ENCODE measurements at regions not wholly inside any gene's neighbourhood (a gene's known extent, or its start where the extent isn't known, plus 50 kb on each side); places are given as distances from the start of the nearest gene placed in this dataset.
A peak's percentile ranks its signal among the peaks of the same experiment; 100 is the strongest.
"Not testable (repeated sequence)": the region's sequence is repeated elsewhere in the genome, so short reads cannot be mapped to it uniquely, and the experiment has no call there.

DNA sequence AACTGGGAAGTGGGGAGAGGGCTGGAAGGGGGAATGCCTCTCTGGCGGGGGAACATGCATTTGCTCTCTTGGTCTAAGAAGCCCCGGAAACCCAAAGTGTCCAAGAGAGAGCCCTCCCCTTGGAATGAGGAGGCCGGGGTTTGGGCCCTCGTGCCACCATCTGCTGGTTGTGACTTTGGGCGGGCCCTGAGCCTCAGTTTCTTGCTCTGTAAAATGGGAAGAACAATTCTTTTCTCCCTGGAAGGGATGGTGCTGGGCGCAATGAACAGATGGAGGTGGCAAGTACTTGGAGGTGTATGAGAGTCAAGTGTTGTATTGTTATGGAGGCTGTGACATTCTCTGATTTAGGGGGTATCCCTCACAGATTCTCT lies 69.9 kb upstream of the TARDBP start:
- DNase-seq, result no peak

- DNase-seq, result no peak
Observed at GRCh38 chr1:10943041-10943440, 69.4 kb upstream of the TARDBP start.

- DNase-seq, result peak; percentile 21
Observed at GRCh38 chr1:10943991-10944730, 68.3 kb upstream of the TARDBP start.

- no peak for DNase-seq
Observed at GRCh38 chr1:10945991-10946509, 66.4 kb upstream of the TARDBP start.

GRCh38 chr1:10947181-10947580 lies 65.3 kb upstream of the TARDBP start:
- DNase-seq, result no peak

- DNase-seq, result no peak
Observed at GRCh38 chr1:10947691-10948462, 64.6 kb upstream of the TARDBP start.

DNA sequence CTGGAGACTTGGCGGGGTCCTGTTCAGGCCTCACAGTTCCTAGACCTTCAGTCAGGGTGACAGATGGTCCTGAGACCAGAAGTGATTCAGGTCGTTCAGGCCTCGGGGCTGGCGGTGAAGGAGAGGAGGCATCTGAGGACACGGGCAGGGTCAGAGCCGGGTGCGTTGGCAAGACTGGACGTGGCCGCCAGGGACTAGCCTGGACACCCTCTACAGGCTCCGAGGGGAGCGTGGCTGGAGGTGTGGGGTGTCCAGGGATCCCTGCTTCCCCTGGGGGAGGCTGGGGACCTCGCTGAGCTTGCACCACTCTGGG lies 64.0 kb upstream of the TARDBP start:
- DNase-seq, result no peak

- no peak for DNase-seq
Observed at GRCh38 chr1:10950316-10951172, 61.9 kb upstream of the TARDBP start.

GRCh38 chr1:10951298-10951697 lies 61.2 kb upstream of the TARDBP start:
- DNase-seq, result not testable (repeated sequence)

DNA sequence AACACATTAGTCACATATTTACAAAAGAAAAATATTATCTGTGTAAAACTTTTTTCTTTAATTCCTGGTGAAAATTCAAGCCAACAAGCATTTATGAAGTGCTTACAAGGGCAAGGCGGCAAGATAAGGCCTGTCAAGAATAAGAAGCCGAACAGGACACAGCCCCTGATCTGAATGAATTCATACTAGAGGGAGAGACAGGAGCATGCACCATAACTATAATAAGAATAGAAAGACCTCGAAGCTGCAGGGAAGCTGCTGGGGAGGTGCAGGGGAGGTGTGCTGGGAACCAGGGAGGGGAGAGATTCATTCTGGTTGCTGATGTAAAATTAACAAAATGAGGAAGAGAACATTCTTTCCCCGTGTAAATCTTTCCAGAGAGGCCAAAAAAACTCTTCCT lies 60.5 kb upstream of the TARDBP start:
- DNase-seq, result no peak

GRCh38 chr1:10953505-10954193 lies 58.8 kb upstream of the TARDBP start:
- no peak for DNase-seq

DNA sequence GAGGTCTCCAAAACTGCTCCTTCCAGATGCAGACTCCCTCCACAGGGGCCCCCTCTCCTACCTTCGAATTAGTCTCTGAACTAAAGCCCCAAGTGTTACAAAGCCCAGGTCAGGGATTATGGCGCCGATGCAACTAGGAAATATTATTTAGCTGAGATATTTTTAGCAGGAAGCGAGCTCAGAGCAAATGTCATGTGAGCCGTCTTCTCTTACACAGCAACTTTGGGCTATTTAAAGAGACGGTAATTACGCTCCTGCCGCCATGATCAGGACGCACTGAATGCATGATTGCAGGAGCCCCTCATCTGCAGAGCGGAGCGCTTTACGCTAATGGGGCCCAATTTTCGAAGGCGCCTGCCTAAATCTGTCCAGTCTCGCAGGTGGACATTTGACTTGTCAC lies 55.3 kb upstream of the TARDBP start:
- no peak for DNase-seq

DNA sequence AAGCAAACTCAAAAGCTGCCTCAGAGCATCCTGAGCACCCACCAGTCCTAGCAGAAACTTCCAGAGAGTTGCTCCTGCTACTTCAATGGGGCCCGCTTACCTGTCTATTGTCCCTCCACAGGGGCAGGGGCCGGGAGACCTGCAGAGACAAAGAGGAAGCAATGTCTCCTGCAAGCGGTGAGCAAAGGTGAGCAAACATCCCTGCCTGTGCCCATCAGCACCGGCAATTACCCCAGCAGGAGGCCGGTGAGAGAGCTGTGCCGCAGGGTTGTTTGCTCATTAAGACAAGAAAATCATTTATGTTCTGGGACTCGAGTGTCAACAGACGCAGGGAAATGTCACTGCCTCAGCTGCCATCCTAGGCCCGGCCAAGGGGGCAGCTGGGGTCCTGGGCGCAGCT lies 53.8 kb upstream of the TARDBP start:
- DNase-seq, result no peak

DNA sequence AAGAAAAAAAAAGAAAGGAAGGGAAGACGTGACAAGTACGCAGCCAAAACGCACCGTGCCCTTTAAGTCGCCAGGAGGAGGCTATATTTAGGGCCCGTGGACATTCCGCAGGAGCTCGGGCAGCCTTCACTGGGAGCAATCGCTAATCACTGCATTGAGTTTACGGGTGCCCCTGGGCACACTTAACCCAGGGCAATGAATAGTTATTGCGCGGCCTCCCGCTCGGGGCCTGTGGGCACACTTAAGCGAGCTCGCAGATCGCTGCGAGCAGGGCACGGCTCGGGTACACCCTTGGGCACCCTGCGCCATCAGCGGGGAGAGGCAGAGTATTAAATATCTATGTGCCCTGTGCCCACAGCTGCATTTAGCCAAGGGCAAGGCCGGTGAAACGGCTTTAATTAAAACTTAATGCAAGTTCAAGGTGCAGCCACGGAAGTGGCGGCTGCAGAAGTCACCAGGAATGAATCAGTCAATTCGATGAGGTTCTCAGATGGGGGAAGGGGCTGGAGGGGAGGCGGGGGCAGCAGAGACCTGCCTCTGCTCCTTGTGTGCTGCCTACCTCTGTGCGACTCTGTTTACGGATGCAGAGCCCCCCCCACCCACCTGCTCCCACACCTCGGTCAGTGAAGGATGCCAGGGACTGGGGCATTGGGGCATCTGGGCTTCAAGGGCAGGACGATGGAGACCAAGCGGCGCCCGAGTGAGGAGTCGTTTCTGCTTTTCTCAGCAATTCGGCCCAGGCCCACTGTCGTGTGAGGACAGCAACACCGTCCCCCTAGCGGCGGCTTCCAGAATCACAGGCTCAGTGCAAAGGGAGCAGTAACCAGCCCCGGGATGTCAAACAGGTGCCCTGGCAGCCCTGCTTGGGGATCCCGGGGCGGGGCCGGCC lies 51.8 kb upstream of the TARDBP start:
- peak; percentile 89 for DNase-seq

DNA sequence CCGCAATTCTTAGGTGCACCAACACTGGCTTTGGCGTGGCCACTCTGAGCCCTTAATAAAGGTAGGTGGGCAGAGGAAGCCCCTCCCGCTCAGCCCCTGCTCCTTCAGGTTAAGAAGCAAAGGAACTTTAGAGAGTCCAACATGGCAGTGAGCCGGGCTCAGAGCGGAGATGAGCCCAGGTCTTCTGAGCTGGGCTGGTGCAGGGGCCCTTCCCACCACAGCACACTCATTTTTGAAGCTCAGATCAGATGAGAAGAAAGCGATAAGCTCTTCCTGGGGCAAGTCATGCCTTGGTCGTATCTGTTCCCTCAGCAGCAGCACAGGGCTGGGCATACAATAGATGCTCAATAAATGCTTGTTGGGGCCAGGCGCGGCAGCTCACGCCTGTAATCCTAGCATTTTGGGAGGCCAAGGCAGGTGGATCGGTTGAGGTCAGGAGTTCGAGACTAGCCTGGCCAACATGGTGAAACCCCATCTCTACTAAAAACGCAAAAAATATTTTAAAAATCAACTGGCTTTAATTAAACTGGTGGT lies 51.1 kb upstream of the TARDBP start:
- no peak for DNase-seq

DNA sequence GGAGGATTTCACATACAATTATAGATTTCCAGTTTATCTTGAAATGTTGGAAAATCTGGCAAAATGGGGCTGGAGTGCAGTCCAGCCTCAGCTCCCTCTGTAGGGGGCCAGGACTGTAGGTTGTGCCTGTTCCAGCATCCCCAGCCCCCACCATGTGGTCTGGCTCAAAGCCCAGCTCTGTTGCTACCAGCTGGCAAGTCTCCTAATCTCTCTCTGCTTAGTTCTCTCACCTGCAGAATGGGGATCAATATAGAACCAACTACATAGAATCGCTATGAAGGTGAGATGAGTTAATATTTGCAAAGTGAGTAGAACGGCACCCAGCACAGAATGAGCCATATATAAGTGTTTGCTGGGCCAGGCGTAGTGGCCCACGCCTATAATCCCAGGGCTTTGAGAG lies 50.0 kb upstream of the TARDBP start:
- peak; percentile 34 for DNase-seq

Data from hematopoietic multipotent progenitor cell treated with erythropoietin and hydrocortisone succinate and interleukin-3 and kit ligand, for 6 days (in vitro differentiated cells).